Thymus (tissue), 11 donors: ENCODE measurements at regions not wholly inside any gene's neighbourhood (a gene's known extent, or its start where the extent isn't known, plus 50 kb on each side); places are given as distances from the start of the nearest gene placed in this dataset.

Experiments
- DNase-seq, 9 donors: peaks; one replicate each; pipeline ENCODE4 v3.0.0-alpha.2; 2013; ENCODE audit warnings: low spot score in 9 of 9, low read depth in 6 of 9, missing footprints in 1 of 9
- H3K27ac ChIP-seq, 2 donors: one replicate each; pipeline ENCODE4 v1.5.1; 2013; ENCODE audit warnings: control low read depth in 1 of 2, low read depth in 1 of 2, low read length in 1 of 2, mild to moderate bottlenecking in 1 of 2, moderate library complexity in 1 of 2
- H3K27me3 ChIP-seq, 2 donors: one replicate each; pipeline ENCODE4 v1.5.1; 2013; ENCODE audit warnings: low read length in 1 of 2; ENCODE audit not compliant: control insufficient read depth in 2 of 2, insufficient read depth in 1 of 2
- H3K36me3 ChIP-seq, 2 donors: one replicate each; pipeline ENCODE4 v1.5.1; 2013; ENCODE audit warnings: low read length in 1 of 2, mild to moderate bottlenecking in 1 of 2, moderate library complexity in 1 of 2; ENCODE audit not compliant: control insufficient read depth in 2 of 2, insufficient read depth in 2 of 2
- H3K4me1 ChIP-seq, 2 donors: one replicate each; pipeline ENCODE4 v1.5.1; 2013; ENCODE audit warnings: low read length in 2 of 2; ENCODE audit not compliant: control insufficient read depth in 2 of 2, insufficient read depth in 2 of 2
- H3K4me3 ChIP-seq, 2 donors: one replicate each; pipeline ENCODE4 v1.5.1; 2013; ENCODE audit warnings: low read length in 2 of 2, control low read depth in 1 of 2, mild to moderate bottlenecking in 1 of 2
- H3K9me3 ChIP-seq, 2 donors: one replicate each; pipeline ENCODE4 v1.5.1; 2013; ENCODE audit warnings: low read length in 1 of 2, mild to moderate bottlenecking in 1 of 2; ENCODE audit not compliant: control insufficient read depth in 2 of 2, insufficient read depth in 1 of 2
- WGBS: extraction: QIAGEN DNeasy Blood & Tissue Kit; methylation state at CpG from one replicate; pipeline ENCODE4 v1.1.7; 2013; 5-methylcytosine and 5-hydroxymethylcytosine counted together
- donor health status: healthy.

- Histone ChIP-seq H3K9me3 (no peaks in the 10 kb centered on the region), H3K27ac (no peak overlapping the region), H3K36me3 (no peaks in the 10 kb centered on the region), H3K4me1 (no peaks in the 10 kb centered on the region), H3K4me3 (no peak overlapping the region), H3K27me3 (no peaks in the 10 kb centered on the region)
- no peak for DNase-seq
- 96% methylated on average over 3 of the region's 3 CpGs for WGBS
Observed at GRCh38 chr14:62631176-62631575, 414.1 kb downstream of the KCNH5 start.

GRCh38 chr14:62632771-62633170 lies 412.5 kb downstream of the KCNH5 start:
- Histone ChIP-seq H3K36me3 (no peaks in the 10 kb centered on the region), H3K27ac (no peak overlapping the region), H3K4me3 (no peak overlapping the region), H3K9me3 (no peaks in the 10 kb centered on the region), H3K4me1 (no peaks in the 10 kb centered on the region), H3K27me3 (no peaks in the 10 kb centered on the region)
- WGBS = 94% methylated on average over 4 of the region's 4 CpGs
- DNase-seq = no peak

GRCh38 chr14:62645649-62646048 lies 399.6 kb downstream of the KCNH5 start:
- H3K4me3 ChIP-seq = no peak overlapping the region
- no peak overlapping the region for H3K27ac ChIP-seq
- no peak for DNase-seq
- no peaks in the 10 kb centered on the region for H3K9me3 ChIP-seq
- no peaks in the 10 kb centered on the region for H3K4me1 ChIP-seq
- WGBS = 88% methylated on average over 3 of the region's 3 CpGs
- H3K27me3 ChIP-seq = no peaks in the 10 kb centered on the region
- H3K36me3 ChIP-seq = no peaks in the 10 kb centered on the region
